Ishikawa (cell line): ENCODE measurements at regions not wholly inside any gene's neighbourhood (a gene's known extent, or its start where the extent isn't known, plus 50 kb on each side); places are given as distances from the start of the nearest gene placed in this dataset.

Experiments
- CREB1 ChIP-seq: IDR thresholded peaks from 2 replicates; pipeline ENCODE4 v1.6.1; 2012; ENCODE audit warnings: low read depth
- EGR1 ChIP-seq: IDR thresholded peaks from 2 replicates; pipeline ENCODE4 v1.6.1; 2012
- EP300 ChIP-seq: IDR thresholded peaks from 2 replicates; pipeline ENCODE4 v1.6.1; 2012; ENCODE audit warnings: borderline replicate concordance
- FOXM1 ChIP-seq: IDR thresholded peaks from 2 replicates; pipeline ENCODE4 v1.6.1; 2012; ENCODE audit warnings: low read depth, borderline replicate concordance
- NFIC ChIP-seq: IDR thresholded peaks from 2 replicates; pipeline ENCODE4 v1.6.1; 2012
- RAD21 ChIP-seq: IDR thresholded peaks from 2 replicates; pipeline ENCODE4 v1.6.1; 2012; ENCODE audit warnings: low read depth
- REST ChIP-seq: IDR thresholded peaks from 2 replicates; pipeline ENCODE4 v1.6.1; 2012; ENCODE audit warnings: low read depth, mild to moderate bottlenecking
- TAF1 ChIP-seq: IDR thresholded peaks from 2 replicates; pipeline ENCODE4 v1.6.1; 2012; ENCODE audit warnings: low read depth, mild to moderate bottlenecking
- TCF12 ChIP-seq: IDR thresholded peaks from 2 replicates; pipeline ENCODE4 v1.6.1; 2012; ENCODE audit warnings: low read depth
- TEAD4 ChIP-seq: IDR thresholded peaks from 2 replicates; pipeline ENCODE4 v1.6.1; 2012

GRCh38 chr1:75083223-75083622 lies 51.0 kb upstream of the LHX8 start:
- TF ChIP-seq NFIC (no peak), EP300 (no peak), TEAD4 (no peak), TAF1 (no peak), FOXM1 (no peak), CREB1 (no peak), REST (no peak), RAD21 (no peak), TCF12 (no peak), EGR1 (no peak)

GRCh38 chr1:75083848-75084514 lies 50.2 kb upstream of the LHX8 start:
- no peak for TF ChIP-seq TAF1
- TF ChIP-seq TCF12, result no peak
- TF ChIP-seq FOXM1, result no peak
- TF ChIP-seq TEAD4, result no peak
